ENCODE measurements at regions not wholly inside any gene's neighbourhood (a gene's known extent, or its start where the extent isn't known, plus 50 kb on each side); places are given as distances from the start of the nearest gene placed in this dataset.

DNA sequence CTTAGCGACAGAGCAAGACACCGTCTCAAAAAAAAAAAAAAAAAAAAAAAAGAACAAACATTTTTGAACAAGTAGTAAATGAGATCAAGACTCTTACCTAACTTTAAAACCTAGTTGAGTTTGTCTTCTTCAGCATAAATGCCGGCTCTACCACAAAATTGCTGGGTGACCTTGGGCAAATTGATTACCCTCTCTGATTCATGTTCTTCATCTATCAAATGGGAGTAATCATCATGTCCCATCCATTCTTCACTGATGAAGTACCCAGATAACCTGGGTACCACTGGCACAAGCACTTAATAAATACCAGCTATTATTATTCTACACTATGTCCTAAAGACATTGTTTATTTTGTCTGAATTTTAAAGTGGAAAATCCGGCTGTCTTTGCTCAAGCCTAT is 96.3 kb downstream of the ATPSCKMT start:
- H3K4me3 ChIP-seq (ENCODE audit: low read depth, low read length) = no peak overlapping the region
- no peak for TF ChIP-seq CTCF (IDR thresholded peaks at IDR 0.05; ENCODE audit: insufficient read depth, low read depth, low read length, missing control alignments)
- no peak for DNase-seq (ENCODE audit: low read depth)

GRCh38 chr5:10151656-10152055 is 98.0 kb downstream of the ATPSCKMT start:
- TF ChIP-seq CTCF (IDR thresholded peaks at IDR 0.05; ENCODE audit: insufficient read depth, low read depth, low read length, missing control alignments) = no peak
- no peak overlapping the region for H3K4me3 ChIP-seq (ENCODE audit: low read depth, low read length)
- DNase-seq (ENCODE audit: low read depth) = no peak

DNA sequence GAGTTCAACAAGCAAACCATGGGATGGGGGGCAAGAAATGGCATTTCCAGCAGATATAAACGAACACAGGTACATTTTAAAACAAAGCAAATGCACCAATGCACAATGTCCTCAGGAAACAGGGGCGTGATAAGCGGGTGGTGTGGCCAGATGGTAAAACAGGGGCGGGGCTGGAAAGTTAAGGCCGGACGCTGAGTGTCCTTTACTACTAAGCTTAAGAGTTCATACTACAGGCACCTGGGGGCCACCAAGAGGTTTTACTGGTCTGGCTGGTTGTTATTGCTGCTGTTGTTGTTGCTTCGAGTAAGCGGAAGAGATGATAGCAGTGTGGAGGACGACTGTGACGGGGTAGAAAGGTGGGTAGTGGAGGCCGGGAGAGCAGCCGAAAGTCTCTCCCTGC is 99.8 kb downstream of the ATPSCKMT start:
- H3K4me3 ChIP-seq (ENCODE audit: low read depth, low read length) = no peak overlapping the region
- DNase-seq (ENCODE audit: low read depth) = no peak
- no peak for TF ChIP-seq CTCF (IDR thresholded peaks at IDR 0.05; ENCODE audit: insufficient read depth, low read depth, low read length, missing control alignments)

DNA sequence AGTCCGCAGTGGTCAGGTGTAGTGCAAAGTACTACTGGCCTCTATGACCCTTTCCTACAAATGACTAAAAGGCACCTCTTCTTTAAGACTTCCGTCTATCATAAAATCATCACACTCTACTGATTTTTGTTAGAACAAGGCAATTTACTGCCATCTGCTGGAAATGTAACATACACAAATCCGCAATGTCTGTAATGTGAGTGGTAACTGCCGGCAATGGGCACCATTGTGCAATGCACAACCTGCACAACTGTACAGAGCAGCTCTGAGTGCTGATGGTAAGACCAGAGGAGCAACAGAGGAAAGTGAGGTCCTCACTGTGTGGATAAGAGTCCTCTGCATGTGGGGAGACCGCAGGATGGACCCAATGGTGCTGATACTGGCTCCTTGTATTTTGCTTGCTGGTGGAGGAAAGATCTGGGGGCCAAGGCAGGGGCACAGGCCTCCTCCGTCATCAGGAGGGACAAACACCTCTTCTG is 103.7 kb downstream of the ATPSCKMT start:
- peak; percentile 38 for TF ChIP-seq CTCF (IDR thresholded peaks at IDR 0.05; ENCODE audit: insufficient read depth, low read depth, low read length, missing control alignments)
- H3K4me3 ChIP-seq (ENCODE audit: low read depth, low read length) = no peak overlapping the region
- DNase-seq (ENCODE audit: low read depth) = peak; percentile 44

- H3K4me3 ChIP-seq (ENCODE audit: low read depth, low read length) = no peak overlapping the region
- no peak for DNase-seq (ENCODE audit: low read depth)
- TF ChIP-seq CTCF (IDR thresholded peaks at IDR 0.05; ENCODE audit: insufficient read depth, low read depth, low read length, missing control alignments) = no peak
Measured at GRCh38 chr5:10144040-10144439, 105.6 kb downstream of the ATPSCKMT start.

DNA sequence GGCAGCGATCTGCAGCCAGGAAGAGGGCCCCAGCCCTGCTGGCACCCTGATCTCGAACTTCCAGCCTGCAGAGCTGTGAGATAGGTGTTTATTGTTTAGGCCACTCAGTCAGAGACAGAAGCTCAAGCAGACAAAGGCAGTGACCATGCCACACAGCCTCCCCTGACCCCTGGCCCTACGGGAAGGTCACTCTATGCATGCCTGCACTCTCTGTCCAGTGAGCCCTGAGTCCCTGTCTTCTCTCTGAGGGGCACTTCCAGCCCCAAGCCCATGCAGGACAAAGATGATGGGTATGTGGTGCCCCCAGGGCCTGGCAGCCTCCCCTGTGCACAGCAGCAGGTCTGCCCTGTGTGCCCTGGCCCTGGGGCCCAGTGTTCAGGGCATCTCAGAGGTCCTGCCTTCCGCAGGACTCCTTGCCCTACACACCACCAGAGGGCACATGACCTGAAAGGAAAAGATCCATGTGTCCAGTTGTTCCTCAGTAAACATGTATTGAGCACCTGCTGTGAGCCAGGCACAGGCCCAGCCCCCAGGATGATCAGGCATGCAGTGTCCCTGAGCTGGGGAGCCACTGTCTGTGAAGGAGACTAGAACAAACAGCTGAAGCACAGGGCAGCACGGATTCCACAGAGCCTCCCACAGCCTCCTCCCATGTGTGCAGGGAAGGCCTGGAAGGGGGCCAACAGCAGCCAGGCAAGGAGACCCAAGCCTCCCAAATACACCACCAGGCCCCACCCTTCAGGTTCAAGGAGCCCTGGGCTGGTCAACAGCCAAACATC is 109.3 kb downstream of the ATPSCKMT start:
- no peak for DNase-seq (ENCODE audit: low read depth)
- H3K4me3 ChIP-seq (ENCODE audit: low read depth, low read length) = no peak overlapping the region
- TF ChIP-seq CTCF (IDR thresholded peaks at IDR 0.05; ENCODE audit: insufficient read depth, low read depth, low read length, missing control alignments) = peak; percentile 7
